ENCODE measurements at regions not wholly inside any gene's neighbourhood (a gene's known extent, or its start where the extent isn't known, plus 50 kb on each side); places are given as distances from the start of the nearest gene placed in this dataset.
"Not testable (repeated sequence)": the region's sequence is repeated elsewhere in the genome, so short reads cannot be mapped to it uniquely, and the experiment has no call there.

GRCh38 chr16:88153516-88153915 lies 202.3 kb downstream of the BANP start:
- TF ChIP-seq EZH2phosphoT487 (IDR thresholded peaks at IDR 0.05; ENCODE audit: insufficient read depth, low read depth); EZH2 (IDR thresholded peaks at IDR 0.05; ENCODE audit: insufficient read depth, poor library complexity, severe bottlenecking): not testable (repeated sequence)

Measured in GM23248 (cell line).